ENCODE measurements at regions not wholly inside any gene's neighbourhood (a gene's known extent, or its start where the extent isn't known, plus 50 kb on each side); places are given as distances from the start of the nearest gene placed in this dataset.

DNA sequence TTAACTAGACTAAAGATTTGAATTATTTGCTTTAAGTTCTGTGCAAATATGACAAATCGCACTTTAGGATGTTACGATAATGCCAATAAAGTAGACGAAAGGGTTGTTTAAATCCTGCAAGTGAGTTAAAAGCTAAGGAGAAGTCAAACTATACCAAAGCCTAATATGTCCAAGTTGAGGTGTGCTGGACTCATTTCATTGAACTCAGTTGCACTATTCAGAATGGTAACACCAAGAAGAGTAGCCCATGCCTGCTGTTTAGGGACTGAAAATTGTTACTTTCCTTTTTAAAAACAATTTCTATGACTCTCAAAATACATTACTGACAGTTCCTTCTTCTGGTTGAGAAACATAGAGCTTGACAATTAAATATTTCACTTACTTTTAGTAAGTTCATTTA, 766.3 kb downstream of the DNAJB9 start:
- in situ Hi-C loops (cut with MboI; ENCODE audit: low pct_unique_long_range_greater_than_20kb in 2 of 9, low sequenced_read_pairs in 9 of 9, unreplicated experiment in 9 of 9): no loop called here
- ATAC-seq (replicated peaks in 6 of 8): no peak

GRCh38 chr7:109336531-109336930, 766.9 kb downstream of the DNAJB9 start:
- no peak overlapping the region for H3K4me3 ChIP-seq
- no peak overlapping the region for H3K27ac ChIP-seq
- ATAC-seq (replicated peaks in 6 of 8): no peak
- no peaks in the 10 kb centered on the region for H3K4me1 ChIP-seq (replicated peaks in 1 of 2)
- in situ Hi-C loops (cut with MboI; ENCODE audit: low pct_unique_long_range_greater_than_20kb in 2 of 9, low sequenced_read_pairs in 9 of 9, unreplicated experiment in 9 of 9): no loop called here

More for the DNA sequence above, 766.3 kb downstream of the DNAJB9 start:
- Histone ChIP-seq H3K27ac (no peak overlapping the region), H3K4me3 (no peak overlapping the region), H3K4me1 (replicated peaks in 1 of 2) (no peaks in the 10 kb centered on the region)
- WGBS, 10 experiments: 20 to 100% (median 89%) methylated on average over 3 of the region's 3 CpGs; no CpG with 5 or more reads in 1 of the 10 experiments

DNA sequence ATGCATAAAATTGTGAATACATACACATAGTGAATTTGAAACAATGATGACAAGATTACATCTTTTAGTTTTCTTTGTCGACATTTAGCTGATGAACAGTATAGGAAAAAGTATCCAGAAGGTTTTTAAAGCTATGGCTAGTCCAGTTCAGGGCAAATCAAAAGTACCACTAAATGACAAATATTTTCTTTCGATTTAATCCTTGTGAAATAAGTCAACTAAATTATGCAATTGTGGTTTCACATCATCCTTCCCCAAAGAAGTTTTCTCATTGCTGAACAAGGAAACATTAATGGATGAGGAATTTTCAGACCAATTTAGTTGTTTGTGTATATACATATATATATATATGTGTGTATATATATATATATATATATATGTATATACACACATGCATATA, 774.0 kb downstream of the DNAJB9 start:
- Histone ChIP-seq H3K4me1 (replicated peaks in 1 of 2) (no peaks in the 10 kb centered on the region), H3K27ac (no peak overlapping the region), H3K4me3 (no peak overlapping the region)
- 0 to 100% (median 83%) methylated on average over 1 to 2 of the region's 2 CpGs; no CpG with 5 or more reads in 3 of the 10 experiments for WGBS, 10 experiments
- in situ Hi-C loops (cut with MboI; ENCODE audit: low pct_unique_long_range_greater_than_20kb in 2 of 9, low sequenced_read_pairs in 9 of 9, unreplicated experiment in 9 of 9): no loop called here
- ATAC-seq (replicated peaks in 6 of 8): no peak

DNA sequence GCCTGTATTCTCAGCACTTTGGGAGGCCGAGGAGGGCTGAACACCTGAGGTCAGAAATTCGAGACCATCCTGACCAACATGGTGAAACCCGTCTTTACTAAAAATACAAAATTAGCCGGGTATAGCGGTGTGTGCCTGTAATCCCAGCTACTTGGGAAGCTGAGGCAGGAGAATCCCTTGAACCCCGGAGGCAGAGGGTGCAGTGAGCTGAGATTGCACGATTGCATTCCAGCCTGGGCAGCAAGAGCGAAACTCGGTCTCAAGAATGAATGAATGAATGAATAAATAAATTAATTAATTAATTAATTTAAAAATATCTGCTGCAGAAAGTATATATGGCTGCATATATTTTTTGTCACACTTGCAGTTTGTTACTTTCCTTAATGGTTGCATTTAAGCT, 781.8 kb downstream of the DNAJB9 start:
- in situ Hi-C loops (cut with MboI; ENCODE audit: low pct_unique_long_range_greater_than_20kb in 2 of 9, low sequenced_read_pairs in 9 of 9, unreplicated experiment in 9 of 9): no loop called here
- 4 to 100% (median 91%) methylated on average over 2 to 9 of the region's 9 CpGs; no CpG with 5 or more reads in 1 of the 10 experiments for WGBS, 10 experiments

DNA sequence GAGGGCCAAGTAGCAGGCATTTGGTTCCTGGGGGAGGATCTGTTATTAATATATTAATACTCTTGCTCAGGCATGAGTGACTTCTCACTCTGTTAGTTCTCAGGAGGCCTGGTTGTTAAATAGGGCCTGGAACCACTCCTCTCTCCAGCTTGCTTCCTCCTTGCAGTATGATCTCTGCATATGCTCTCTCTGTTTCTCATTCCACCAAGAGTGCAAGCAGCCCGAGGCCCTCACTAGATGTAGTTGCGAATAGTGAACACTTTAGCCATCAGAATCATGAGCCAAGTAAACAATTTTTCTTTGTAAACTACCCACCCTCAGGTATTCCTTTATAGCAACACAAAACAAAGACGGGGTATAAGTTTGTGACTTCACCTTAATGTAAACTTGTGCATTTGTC, 784.3 kb downstream of the DNAJB9 start:
- Histone ChIP-seq H3K27ac (no peak overlapping the region), H3K4me3 (no peak overlapping the region), H3K4me1 (replicated peaks in 1 of 2) (no peaks in the 10 kb centered on the region)
- in situ Hi-C loops (cut with MboI; ENCODE audit: low pct_unique_long_range_greater_than_20kb in 2 of 9, low sequenced_read_pairs in 9 of 9, unreplicated experiment in 9 of 9): no loop called here
- ATAC-seq (replicated peaks in 6 of 8): peak in 2 of 8 experiments; percentile 24 to 35
- 0 to 100% (median 38%) methylated on average over 1 to 3 of the region's 3 CpGs for WGBS, 10 experiments

More for the DNA sequence above, 781.8 kb downstream of the DNAJB9 start:
- no peaks in the 10 kb centered on the region for H3K4me1 ChIP-seq (replicated peaks in 1 of 2)
- ATAC-seq (replicated peaks in 6 of 8): no peak
- no peak overlapping the region for H3K4me3 ChIP-seq
- H3K27ac ChIP-seq: no peak overlapping the region

DNA sequence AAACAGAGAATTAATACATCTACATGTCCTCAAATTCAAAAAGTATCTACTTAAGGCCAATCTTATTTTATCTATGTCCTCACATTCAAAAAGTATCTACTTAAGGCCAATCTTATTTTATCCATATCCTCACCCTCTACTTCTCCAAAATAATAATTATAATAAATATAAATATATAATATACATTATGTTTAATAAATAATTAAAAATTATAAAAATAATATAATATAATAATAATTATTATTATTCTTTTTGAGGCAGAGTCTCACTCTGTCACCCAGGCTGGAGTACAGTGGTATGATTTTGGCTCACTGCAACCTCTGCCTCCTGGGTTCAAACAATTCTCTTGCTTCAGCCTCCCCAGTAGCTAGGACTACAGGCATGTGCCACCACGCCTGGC, 784.9 kb downstream of the DNAJB9 start:
- Histone ChIP-seq H3K4me1 (replicated peaks in 1 of 2) (no peaks in the 10 kb centered on the region), H3K4me3 (no peak overlapping the region), H3K27ac (no peak overlapping the region)
- 0 to 100% (median 45%) methylated on average over 1 of the region's 1 CpG; no CpG with 5 or more reads in 4 of the 10 experiments for WGBS, 10 experiments
- ATAC-seq (replicated peaks in 6 of 8): no peak
- in situ Hi-C loops (cut with MboI; ENCODE audit: low pct_unique_long_range_greater_than_20kb in 2 of 9, low sequenced_read_pairs in 9 of 9, unreplicated experiment in 9 of 9): no loop called here

DNA sequence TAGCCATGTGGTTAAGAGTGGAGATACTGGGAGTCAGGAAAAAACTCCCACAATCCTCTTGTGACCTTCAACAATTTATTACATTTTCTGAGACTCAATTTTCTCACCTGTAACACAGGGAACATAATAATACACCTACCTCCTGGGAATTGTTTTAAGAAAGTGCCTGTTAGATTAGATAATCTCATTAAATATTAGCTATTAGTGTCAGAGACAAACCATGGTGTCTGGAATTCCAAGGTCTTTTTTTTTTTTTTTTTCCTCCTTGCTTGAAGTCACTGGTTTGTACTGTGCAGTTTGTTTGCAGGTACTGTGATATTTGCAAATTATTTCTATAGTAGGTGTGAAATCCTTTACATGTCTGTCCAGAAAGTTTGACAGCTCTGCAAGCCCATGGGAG, 806.1 kb downstream of the DNAJB9 start:
- H3K4me1 ChIP-seq (replicated peaks in 1 of 2): no peaks in the 10 kb centered on the region
- H3K4me3 ChIP-seq: no peak overlapping the region
- no peak for ATAC-seq (replicated peaks in 6 of 8)
- in situ Hi-C loops (cut with MboI; ENCODE audit: low pct_unique_long_range_greater_than_20kb in 2 of 9, low sequenced_read_pairs in 9 of 9, unreplicated experiment in 9 of 9): no loop called here
- no peak overlapping the region for H3K27ac ChIP-seq

GRCh38 chr7:109376576-109376975, 806.9 kb downstream of the DNAJB9 start:
- in situ Hi-C loops (cut with MboI; ENCODE audit: low pct_unique_long_range_greater_than_20kb in 2 of 9, low sequenced_read_pairs in 9 of 9, unreplicated experiment in 9 of 9): no loop called here
- H3K27ac ChIP-seq: no peak overlapping the region
- no peaks in the 10 kb centered on the region for H3K4me1 ChIP-seq (replicated peaks in 1 of 2)
- no peak for ATAC-seq (replicated peaks in 6 of 8)
- H3K4me3 ChIP-seq: no peak overlapping the region

GRCh38 chr7:109377076-109377884, 807.6 kb downstream of the DNAJB9 start:
- H3K4me3 ChIP-seq: no peak overlapping the region
- no peak for ATAC-seq (replicated peaks in 6 of 8)
- 0 to 100% (median 71%) methylated on average over 1 to 3 of the region's 3 CpGs; no CpG with 5 or more reads in 1 of the 10 experiments for WGBS, 10 experiments

GRCh38 chr7:109386959-109387358, 817.3 kb downstream of the DNAJB9 start:
- H3K4me3 ChIP-seq: no peak overlapping the region
- H3K27ac ChIP-seq: no peak overlapping the region
- no peaks in the 10 kb centered on the region for H3K4me1 ChIP-seq (replicated peaks in 1 of 2)
- in situ Hi-C loops (cut with MboI; ENCODE audit: low pct_unique_long_range_greater_than_20kb in 2 of 9, low sequenced_read_pairs in 9 of 9, unreplicated experiment in 9 of 9): no loop called here
- 0 to 100% (median 85%) methylated on average over 1 to 2 of the region's 2 CpGs for WGBS, 10 experiments
- no peak for ATAC-seq (replicated peaks in 6 of 8)

More at GRCh38 chr7:109377076-109377884, 807.6 kb downstream of the DNAJB9 start:
- H3K27ac ChIP-seq: no peak overlapping the region
- H3K4me1 ChIP-seq (replicated peaks in 1 of 2): no peaks in the 10 kb centered on the region
- in situ Hi-C loops (cut with MboI; ENCODE audit: low pct_unique_long_range_greater_than_20kb in 2 of 9, low sequenced_read_pairs in 9 of 9, unreplicated experiment in 9 of 9): no loop called here

GRCh38 chr7:109387530-109387929, 817.9 kb downstream of the DNAJB9 start:
- Histone ChIP-seq H3K27ac (no peak overlapping the region), H3K4me1 (replicated peaks in 1 of 2) (no peaks in the 10 kb centered on the region), H3K4me3 (no peak overlapping the region)
- no peak for ATAC-seq (replicated peaks in 6 of 8)
- WGBS, 10 experiments: 67 to 100% methylated on average over 1 of the region's 1 CpG; no CpG with 5 or more reads in 8 of the 10 experiments
- in situ Hi-C loops (cut with MboI; ENCODE audit: low pct_unique_long_range_greater_than_20kb in 2 of 9, low sequenced_read_pairs in 9 of 9, unreplicated experiment in 9 of 9): no loop called here

GRCh38 chr7:109391240-109391639, 821.6 kb downstream of the DNAJB9 start:
- ATAC-seq (replicated peaks in 6 of 8): no peak
- no peak overlapping the region for H3K27ac ChIP-seq
- in situ Hi-C loops (cut with MboI; ENCODE audit: low pct_unique_long_range_greater_than_20kb in 2 of 9, low sequenced_read_pairs in 9 of 9, unreplicated experiment in 9 of 9): no loop called here
- H3K4me3 ChIP-seq: no peak overlapping the region
- WGBS, 10 experiments: 5 to 100% (median 82%) methylated on average over 1 to 3 of the region's 3 CpGs
- no peaks in the 10 kb centered on the region for H3K4me1 ChIP-seq (replicated peaks in 1 of 2)

- Histone ChIP-seq H3K27ac (no peak overlapping the region), H3K4me1 (replicated peaks in 1 of 2) (peaks cover 0 to 10% of the 10 kb centered on the region in 2 donors), H3K4me3 (no peak overlapping the region)
- no peak for ATAC-seq (replicated peaks in 6 of 8)
- 0 to 100% (median 60%) methylated on average over 1 of the region's 1 CpG; no CpG with 5 or more reads in 1 of the 10 experiments for whole genome bisulfite sequencing, 10 experiments
- in situ Hi-C loops (cut with MboI; ENCODE audit: low pct_unique_long_range_greater_than_20kb in 2 of 9, low sequenced_read_pairs in 9 of 9, unreplicated experiment in 9 of 9): no loop called here
These were observed 832.4 kb downstream of the DNAJB9 start for GRCh38 chr7:109402107-109402506.

GRCh38 chr7:109407756-109408155, 838.1 kb downstream of the DNAJB9 start:
- H3K27ac ChIP-seq: no peak overlapping the region
- ATAC-seq (replicated peaks in 6 of 8): no peak
- 0 to 100% (median 78%) methylated on average over 1 to 3 of the region's 3 CpGs; no CpG with 5 or more reads in 1 of the 10 experiments for WGBS, 10 experiments
- no peak overlapping the region for H3K4me3 ChIP-seq
- in situ Hi-C loops (cut with MboI; ENCODE audit: low pct_unique_long_range_greater_than_20kb in 2 of 9, low sequenced_read_pairs in 9 of 9, unreplicated experiment in 9 of 9): no loop called here
- peaks cover 0 to 10% of the 10 kb centered on the region in 2 donors for H3K4me1 ChIP-seq (replicated peaks in 1 of 2)
